ENCODE measurements at regions not wholly inside any gene's neighbourhood (a gene's known extent, or its start where the extent isn't known, plus 50 kb on each side); places are given as distances from the start of the nearest gene placed in this dataset.

DNA sequence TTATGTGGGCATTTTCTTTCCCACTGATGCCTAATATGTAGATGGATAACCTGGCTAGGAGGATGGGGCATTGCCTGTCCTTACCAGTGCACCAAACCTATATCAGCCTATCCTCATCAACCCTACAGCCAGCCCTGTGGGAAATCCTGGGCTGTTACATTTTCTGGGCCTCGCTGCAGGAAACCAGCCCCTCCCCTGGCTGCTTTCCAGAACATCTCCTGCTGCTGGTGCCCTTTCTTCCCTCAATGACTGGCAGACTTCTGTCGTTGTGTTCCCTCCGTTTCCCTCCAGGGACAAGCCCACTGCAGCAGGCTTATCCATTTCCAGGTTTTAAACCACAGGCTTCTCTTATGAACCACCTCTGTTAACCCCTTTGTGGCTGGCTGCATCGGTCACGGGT is 486.1 kb upstream of the COBL start:
- peak in 2 of 6 donors; percentile 32 to 66 for DNase-seq (ENCODE audit: low read depth in 4 of 6, low spot score in 6 of 6)
- H3K9me3 ChIP-seq (ENCODE audit: control insufficient read depth, insufficient read depth, low read length): no peaks in the 10 kb centered on the region
- 15% methylated on average over 5 of the region's 5 CpGs for WGBS (ENCODE audit: insufficient coverage)
- H3K4me1 ChIP-seq (ENCODE audit: control insufficient read depth, insufficient read depth, low read length): peaks cover 4% of the 10 kb centered on the region
- no peaks in the 10 kb centered on the region for H3K36me3 ChIP-seq (ENCODE audit: control insufficient read depth, insufficient read depth, low read length)
- no peak overlapping the region for H3K27ac ChIP-seq (ENCODE audit: low read depth, low read length)
- H3K27me3 ChIP-seq (ENCODE audit: control insufficient read depth, insufficient read depth, low read length): no peaks in the 10 kb centered on the region
- no peak overlapping the region for H3K4me3 ChIP-seq (ENCODE audit: low read depth, low read length)

- H3K4me3 ChIP-seq (ENCODE audit: low read depth, low read length): no peak overlapping the region
- peaks cover 2% of the 10 kb centered on the region for H3K9me3 ChIP-seq (ENCODE audit: control insufficient read depth, insufficient read depth, low read length)
- WGBS (ENCODE audit: insufficient coverage): no CpG with 5 or more reads among the region's 1 CpG
- no peak overlapping the region for H3K27ac ChIP-seq (ENCODE audit: low read depth, low read length)
- H3K27me3 ChIP-seq (ENCODE audit: control insufficient read depth, insufficient read depth, low read length): no peaks in the 10 kb centered on the region
- no peak for DNase-seq (ENCODE audit: low read depth in 4 of 6, low spot score in 6 of 6)
- no peaks in the 10 kb centered on the region for H3K4me1 ChIP-seq (ENCODE audit: control insufficient read depth, insufficient read depth, low read length)
- H3K36me3 ChIP-seq (ENCODE audit: control insufficient read depth, insufficient read depth, low read length): no peaks in the 10 kb centered on the region
These were observed 480.8 kb upstream of the COBL start for GRCh38 chr7:51797371-51797770.

GRCh38 chr7:51792796-51793195 is 476.2 kb upstream of the COBL start:
- no CpG with 5 or more reads among the region's 1 CpG for WGBS (ENCODE audit: insufficient coverage)
- H3K36me3 ChIP-seq (ENCODE audit: control insufficient read depth, insufficient read depth, low read length): no peaks in the 10 kb centered on the region
- no peak overlapping the region for H3K27ac ChIP-seq (ENCODE audit: low read depth, low read length)
- H3K27me3 ChIP-seq (ENCODE audit: control insufficient read depth, insufficient read depth, low read length): no peaks in the 10 kb centered on the region
- H3K9me3 ChIP-seq (ENCODE audit: control insufficient read depth, insufficient read depth, low read length): peaks cover 2% of the 10 kb centered on the region
- H3K4me3 ChIP-seq (ENCODE audit: low read depth, low read length): no peak overlapping the region
- DNase-seq (ENCODE audit: low read depth in 4 of 6, low spot score in 6 of 6): peak in 1 of 6 donors; percentile 21
- no peaks in the 10 kb centered on the region for H3K4me1 ChIP-seq (ENCODE audit: control insufficient read depth, insufficient read depth, low read length)

- H3K9me3 ChIP-seq (ENCODE audit: control insufficient read depth, insufficient read depth, low read length): no peaks in the 10 kb centered on the region
- H3K27ac ChIP-seq (ENCODE audit: low read depth, low read length): no peak overlapping the region
- H3K4me1 ChIP-seq (ENCODE audit: control insufficient read depth, insufficient read depth, low read length): no peaks in the 10 kb centered on the region
- peak in 1 of 6 donors; percentile 27 for DNase-seq (ENCODE audit: low read depth in 4 of 6, low spot score in 6 of 6)
- no peaks in the 10 kb centered on the region for H3K27me3 ChIP-seq (ENCODE audit: control insufficient read depth, insufficient read depth, low read length)
- no peak overlapping the region for H3K4me3 ChIP-seq (ENCODE audit: low read depth, low read length)
- H3K36me3 ChIP-seq (ENCODE audit: control insufficient read depth, insufficient read depth, low read length): no peaks in the 10 kb centered on the region
These were observed 472.9 kb upstream of the COBL start for GRCh38 chr7:51789489-51789888.

DNA sequence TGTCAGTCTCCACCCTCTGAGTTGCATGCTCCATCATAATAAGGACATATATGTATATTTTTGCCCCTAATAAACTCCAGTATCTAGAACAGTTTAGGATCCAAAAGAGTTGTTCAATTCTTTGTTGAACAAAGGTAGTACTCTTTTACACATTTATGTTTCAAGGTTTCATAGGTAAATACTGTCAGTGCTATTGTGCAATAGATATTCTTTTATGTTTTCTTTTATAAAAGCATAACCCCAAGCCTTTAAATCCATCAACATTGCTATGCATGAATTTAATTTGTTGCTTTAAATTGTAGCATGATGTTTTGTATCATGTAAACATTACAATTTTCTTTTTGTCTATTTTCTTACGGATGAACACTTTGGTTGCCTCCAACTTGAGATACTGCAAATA is 469.7 kb upstream of the COBL start:
- Histone ChIP-seq H3K9me3 (ENCODE audit: control insufficient read depth, insufficient read depth, low read length) (no peaks in the 10 kb centered on the region), H3K27ac (ENCODE audit: low read depth, low read length) (no peak overlapping the region), H3K4me3 (ENCODE audit: low read depth, low read length) (no peak overlapping the region), H3K36me3 (ENCODE audit: control insufficient read depth, insufficient read depth, low read length) (no peaks in the 10 kb centered on the region), H3K4me1 (ENCODE audit: control insufficient read depth, insufficient read depth, low read length) (no peaks in the 10 kb centered on the region), H3K27me3 (ENCODE audit: control insufficient read depth, insufficient read depth, low read length) (no peaks in the 10 kb centered on the region)
- no peak for DNase-seq (ENCODE audit: low read depth in 4 of 6, low spot score in 6 of 6)
- WGBS (ENCODE audit: insufficient coverage): no CpG with 5 or more reads among the region's 1 CpG

DNA sequence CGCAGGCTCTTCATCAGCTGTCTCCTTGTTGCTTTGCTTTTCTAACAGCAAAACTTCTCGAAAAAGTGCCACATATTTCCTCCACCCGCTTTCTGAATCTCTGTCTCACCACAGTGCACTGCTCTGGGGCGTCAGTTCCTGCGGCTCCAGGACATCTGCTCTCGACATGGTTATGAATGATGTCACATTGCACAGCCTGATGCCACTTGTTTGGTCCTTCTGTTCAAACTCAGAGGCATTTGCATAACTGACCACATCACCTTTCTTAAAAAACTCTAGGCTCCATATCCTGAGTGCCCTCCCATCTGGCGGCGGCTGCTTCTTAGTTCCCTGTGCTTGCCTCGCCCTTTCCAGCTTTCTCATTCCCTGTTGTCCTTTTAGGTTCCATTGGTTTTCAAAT is 469.3 kb upstream of the COBL start:
- 79% methylated on average over 9 of the region's 9 CpGs for WGBS (ENCODE audit: insufficient coverage)
- no peak for DNase-seq (ENCODE audit: low read depth in 4 of 6, low spot score in 6 of 6)

DNA sequence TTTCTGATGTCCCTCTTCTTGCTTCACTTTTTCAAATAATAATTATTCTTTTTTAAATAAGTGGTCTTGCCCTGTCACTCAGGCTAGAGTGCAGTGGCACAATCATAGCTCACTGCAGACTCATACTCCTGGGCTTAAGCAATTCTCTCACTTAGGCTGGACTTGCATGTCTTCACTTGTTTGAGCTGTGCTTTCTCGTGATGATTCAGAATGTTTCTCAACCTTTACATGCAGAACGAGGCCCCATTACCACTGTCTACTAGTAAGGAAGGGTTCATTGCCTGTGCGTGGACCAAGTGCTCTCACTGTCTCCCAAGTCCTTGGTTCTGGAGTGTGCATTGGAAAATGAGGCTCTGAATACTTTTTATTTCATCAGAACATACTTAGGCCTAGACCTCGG is 468.6 kb upstream of the COBL start:
- Histone ChIP-seq H3K4me1 (ENCODE audit: control insufficient read depth, insufficient read depth, low read length) (no peaks in the 10 kb centered on the region), H3K36me3 (ENCODE audit: control insufficient read depth, insufficient read depth, low read length) (no peaks in the 10 kb centered on the region), H3K9me3 (ENCODE audit: control insufficient read depth, insufficient read depth, low read length) (no peaks in the 10 kb centered on the region), H3K27ac (ENCODE audit: low read depth, low read length) (no peak overlapping the region), H3K27me3 (ENCODE audit: control insufficient read depth, insufficient read depth, low read length) (no peaks in the 10 kb centered on the region), H3K4me3 (ENCODE audit: low read depth, low read length) (no peak overlapping the region)
- no peak for DNase-seq (ENCODE audit: low read depth in 4 of 6, low spot score in 6 of 6)
- 86% methylated on average over 1 of the region's 4 CpGs for WGBS (ENCODE audit: insufficient coverage)

More for the DNA sequence above, 469.3 kb upstream of the COBL start:
- Histone ChIP-seq H3K27ac (ENCODE audit: low read depth, low read length) (no peak overlapping the region), H3K4me3 (ENCODE audit: low read depth, low read length) (no peak overlapping the region), H3K36me3 (ENCODE audit: control insufficient read depth, insufficient read depth, low read length) (no peaks in the 10 kb centered on the region), H3K9me3 (ENCODE audit: control insufficient read depth, insufficient read depth, low read length) (no peaks in the 10 kb centered on the region), H3K4me1 (ENCODE audit: control insufficient read depth, insufficient read depth, low read length) (no peaks in the 10 kb centered on the region), H3K27me3 (ENCODE audit: control insufficient read depth, insufficient read depth, low read length) (no peaks in the 10 kb centered on the region)

DNA sequence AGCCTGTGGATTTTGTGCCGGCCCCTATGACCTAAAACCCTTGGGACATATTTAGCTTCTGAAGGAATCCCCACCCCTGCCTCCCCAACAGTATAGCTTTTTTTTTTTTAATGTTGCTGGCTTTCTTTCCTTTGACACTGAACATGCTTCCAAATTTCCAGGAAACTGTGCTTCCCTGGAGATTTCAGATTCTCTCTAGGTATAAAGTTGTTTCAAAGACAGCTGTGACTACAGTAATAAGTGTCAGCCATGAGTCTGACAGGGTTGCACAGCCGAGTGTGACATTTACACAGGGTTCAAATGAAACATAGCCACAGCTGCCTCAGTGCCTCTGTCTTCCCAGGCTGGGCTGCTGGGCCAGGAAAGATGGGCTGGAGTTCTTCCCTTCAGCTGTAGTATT is 466.6 kb upstream of the COBL start:
- no peaks in the 10 kb centered on the region for H3K36me3 ChIP-seq (ENCODE audit: control insufficient read depth, insufficient read depth, low read length)
- WGBS (ENCODE audit: insufficient coverage): 60% methylated on average over 1 of the region's 2 CpGs
- no peaks in the 10 kb centered on the region for H3K9me3 ChIP-seq (ENCODE audit: control insufficient read depth, insufficient read depth, low read length)
- DNase-seq (ENCODE audit: low read depth in 4 of 6, low spot score in 6 of 6): no peak
- H3K4me3 ChIP-seq (ENCODE audit: low read depth, low read length): no peak overlapping the region
- no peak overlapping the region for H3K27ac ChIP-seq (ENCODE audit: low read depth, low read length)
- H3K4me1 ChIP-seq (ENCODE audit: control insufficient read depth, insufficient read depth, low read length): no peaks in the 10 kb centered on the region
- no peaks in the 10 kb centered on the region for H3K27me3 ChIP-seq (ENCODE audit: control insufficient read depth, insufficient read depth, low read length)

GRCh38 chr7:51778121-51778520 is 461.5 kb upstream of the COBL start:
- DNase-seq (ENCODE audit: low read depth in 4 of 6, low spot score in 6 of 6): peak in 2 of 6 donors; percentile 47 to 48
- no peak overlapping the region for H3K4me3 ChIP-seq (ENCODE audit: low read depth, low read length)
- no peaks in the 10 kb centered on the region for H3K36me3 ChIP-seq (ENCODE audit: control insufficient read depth, insufficient read depth, low read length)
- H3K27ac ChIP-seq (ENCODE audit: low read depth, low read length): no peak overlapping the region
- H3K4me1 ChIP-seq (ENCODE audit: control insufficient read depth, insufficient read depth, low read length): no peaks in the 10 kb centered on the region
- WGBS (ENCODE audit: insufficient coverage): no CpG with 5 or more reads among the region's 2 CpGs
- H3K27me3 ChIP-seq (ENCODE audit: control insufficient read depth, insufficient read depth, low read length): no peaks in the 10 kb centered on the region
- H3K9me3 ChIP-seq (ENCODE audit: control insufficient read depth, insufficient read depth, low read length): no peaks in the 10 kb centered on the region

DNA sequence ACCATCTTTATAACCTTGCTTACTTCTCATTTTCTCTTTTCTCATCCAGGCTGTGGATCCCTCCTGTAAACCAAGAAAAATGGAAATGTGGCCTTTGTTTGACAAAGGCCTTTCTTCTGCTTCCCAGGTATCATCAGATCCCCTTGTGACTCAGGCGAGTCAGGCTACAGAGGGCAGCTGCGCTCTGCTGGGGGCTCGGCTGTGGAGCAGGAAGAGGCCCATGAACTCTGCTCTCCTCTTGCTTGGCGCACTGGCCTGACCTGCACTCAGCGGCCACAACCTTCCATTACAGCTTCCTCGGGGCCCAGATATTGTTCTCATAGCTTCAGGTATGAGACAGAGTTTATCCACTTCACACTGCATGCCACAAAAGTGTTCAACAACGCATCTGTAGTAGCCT is 457.6 kb upstream of the COBL start:
- Histone ChIP-seq H3K36me3 (ENCODE audit: control insufficient read depth, insufficient read depth, low read length) (no peaks in the 10 kb centered on the region), H3K27ac (ENCODE audit: low read depth, low read length) (no peak overlapping the region), H3K4me1 (ENCODE audit: control insufficient read depth, insufficient read depth, low read length) (no peaks in the 10 kb centered on the region), H3K27me3 (ENCODE audit: control insufficient read depth, insufficient read depth, low read length) (no peaks in the 10 kb centered on the region), H3K4me3 (ENCODE audit: low read depth, low read length) (no peak overlapping the region), H3K9me3 (ENCODE audit: control insufficient read depth, insufficient read depth, low read length) (no peaks in the 10 kb centered on the region)
- no peak for DNase-seq (ENCODE audit: low read depth in 4 of 6, low spot score in 6 of 6)
- 92% methylated on average over 6 of the region's 7 CpGs for WGBS (ENCODE audit: insufficient coverage)

Measured in spinal cord (tissue), 9 donors.